Hepatocyte (in vitro differentiated cells): ENCODE measurements at regions not wholly inside any gene's neighbourhood (a gene's known extent, or its start where the extent isn't known, plus 50 kb on each side); places are given as distances from the start of the nearest gene placed in this dataset.

Experiments used
- DNase-seq: peaks from one replicate; pipeline ENCODE4 v3.0.0-alpha.2; 2016; ENCODE audit warnings: low spot score
- H2AFZ ChIP-seq: fragments of 200-600 bp; sonication (generic); 2 replicates; pipeline ENCODE4 v1.6.0; 2016; ENCODE audit warnings: antibody characterized with exemption, mild to moderate bottlenecking
- H3K27ac ChIP-seq: fragments of 200-600 bp; sonication (generic); 2 replicates; pipeline ENCODE4 v1.5.1; 2016; ENCODE audit warnings: mild to moderate bottlenecking
- H3K27me3 ChIP-seq: fragments of 200-600 bp; sonication (generic); 2 replicates; pipeline ENCODE4 v1.6.1; 2016
- H3K36me3 ChIP-seq: fragments of 200-600 bp; sonication (generic); replicated peaks from 2 replicates; pipeline ENCODE4 v1.5.1; 2016; ENCODE audit warnings: low read depth; ENCODE audit not compliant: insufficient read depth
- H3K4me1 ChIP-seq: fragments of 200-600 bp; sonication (generic); 2 replicates; pipeline ENCODE4 v1.5.1; 2016; ENCODE audit warnings: mild to moderate bottlenecking, moderate library complexity; ENCODE audit not compliant: insufficient read depth
- H3K4me2 ChIP-seq: fragments of 200-600 bp; sonication (generic); 2 replicates; pipeline ENCODE4 v1.6.0; 2016
- H3K4me3 ChIP-seq: fragments of 200-600 bp; sonication (generic); 2 replicates; pipeline ENCODE4 v1.5.1; 2016; ENCODE audit warnings: mild to moderate bottlenecking
- H3K79me2 ChIP-seq: fragments of 200-600 bp; sonication (generic); 2 replicates; pipeline ENCODE4 v1.6.0; 2017; ENCODE audit warnings: mild to moderate bottlenecking
- H3K9me2 ChIP-seq: fragments of 200-600 bp; sonication (generic); replicated peaks from 2 replicates; pipeline ENCODE4 v1.6.0; 2017; ENCODE audit warnings: mild to moderate bottlenecking; ENCODE audit not compliant: insufficient read depth
- H3K9me3 ChIP-seq: fragments of 200-600 bp; sonication (generic); 2 replicates; pipeline ENCODE4 v1.5.1; 2016; ENCODE audit warnings: low read depth, mild to moderate bottlenecking
- H4K20me1 ChIP-seq: fragments of 200-600 bp; sonication (generic); 2 replicates; pipeline ENCODE4 v1.6.0; 2016; ENCODE audit warnings: mild to moderate bottlenecking; ENCODE audit not compliant: insufficient read depth, poor library complexity, severe bottlenecking
- CTCF ChIP-seq: fragments of 200-600 bp; sonication (generic); IDR thresholded peaks from 2 replicates; pipeline ENCODE4 v1.5.1; 2016; ENCODE audit warnings: antibody characterized with exemption, mild to moderate bottlenecking; ENCODE audit not compliant: poor library complexity
- EZH2 ChIP-seq: fragments of 200-600 bp; sonication (generic); IDR thresholded peaks from 2 replicates; pipeline ENCODE4 v1.6.1; 2016; ENCODE audit warnings: antibody characterized with exemption, mild to moderate bottlenecking, borderline replicate concordance
- EZH2phosphoT487 ChIP-seq: fragments of 200-600 bp; sonication (generic); IDR thresholded peaks from one replicate; pipeline ENCODE4 v1.6.1; 2018; ENCODE audit warnings: antibody characterized with exemption, mild to moderate bottlenecking, low read depth, moderate library complexity; ENCODE audit not compliant: unreplicated experiment, severe bottlenecking
- WGBS: methylation state at CpG from one replicate; pipeline ENCODE4 v1.1.6; 2016; ENCODE audit warnings: low lambda C conversion rate; ENCODE audit errors: missing lambda C conversion rate; 5-methylcytosine and 5-hydroxymethylcytosine counted together

- DNase-seq, result peak; percentile 58
- no peaks in the 10 kb centered on the region for H3K79me2 ChIP-seq
- no peak overlapping the region for H3K4me3 ChIP-seq
- no peaks in the 10 kb centered on the region for H3K9me2 ChIP-seq
- peak overlapping the region; percentile 50 for H3K4me2 ChIP-seq
- no peak for TF ChIP-seq EZH2phosphoT487
- no peak for TF ChIP-seq EZH2
- TF ChIP-seq CTCF, result no peak
- WGBS, result 48% methylated on average over 2 of the region's 2 CpGs
- peaks cover 25% of the 10 kb centered on the region for H3K4me1 ChIP-seq
- H3K9me3 ChIP-seq, result no peaks in the 10 kb centered on the region
- no peaks in the 10 kb centered on the region for H4K20me1 ChIP-seq
- H3K27me3 ChIP-seq, result no peaks in the 10 kb centered on the region
- H3K27ac ChIP-seq, result peak overlapping the region; percentile 58
- no peak overlapping the region for H2AFZ ChIP-seq
- no peaks in the 10 kb centered on the region for H3K36me3 ChIP-seq
Observed at GRCh38 chr6:56370561-56371211, 123.3 kb upstream of the COL21A1 start.

- H3K27me3 ChIP-seq, result no peaks in the 10 kb centered on the region
- peak; percentile 85 for DNase-seq
Observed at GRCh38 chr6:56370127-56370540, 122.8 kb upstream of the COL21A1 start.

GRCh38 chr6:56368491-56368890 is 121.1 kb upstream of the COL21A1 start:
- H2AFZ ChIP-seq, result no peak overlapping the region
- TF ChIP-seq EZH2phosphoT487 (no peak), CTCF (no peak), EZH2 (no peak)
- no peaks in the 10 kb centered on the region for H3K27me3 ChIP-seq
- no peak overlapping the region for H3K4me2 ChIP-seq
- no peak overlapping the region for H3K4me3 ChIP-seq
- WGBS, result 69% methylated on average over 3 of the region's 3 CpGs
- no peaks in the 10 kb centered on the region for H3K9me2 ChIP-seq
- no peak overlapping the region for H3K27ac ChIP-seq
- H4K20me1 ChIP-seq, result no peaks in the 10 kb centered on the region
- H3K4me1 ChIP-seq, result peaks cover 25% of the 10 kb centered on the region
- no peaks in the 10 kb centered on the region for H3K79me2 ChIP-seq
- H3K9me3 ChIP-seq, result no peaks in the 10 kb centered on the region
- no peak for DNase-seq
- H3K36me3 ChIP-seq, result no peaks in the 10 kb centered on the region

More at GRCh38 chr6:56370127-56370540, 122.8 kb upstream of the COL21A1 start:
- H4K20me1 ChIP-seq, result no peaks in the 10 kb centered on the region
- no peak overlapping the region for H2AFZ ChIP-seq
- TF ChIP-seq CTCF (peak; percentile 76), EZH2phosphoT487 (no peak), EZH2 (no peak)
- H3K36me3 ChIP-seq, result no peaks in the 10 kb centered on the region
- H3K79me2 ChIP-seq, result no peaks in the 10 kb centered on the region
- peak overlapping the region; percentile 50 for H3K4me2 ChIP-seq
- no peaks in the 10 kb centered on the region for H3K9me3 ChIP-seq
- no peak overlapping the region for H3K4me3 ChIP-seq
- WGBS, result 19% methylated on average over 10 of the region's 10 CpGs
- H3K9me2 ChIP-seq, result no peaks in the 10 kb centered on the region
- H3K4me1 ChIP-seq, result peaks cover 25% of the 10 kb centered on the region
- peak overlapping the region; percentile 58 for H3K27ac ChIP-seq
